BLaER1 treated with 17β-estradiol and CSF1 and Interleukin-3, amounts not matched to agents 10 nM and 100 nM (cell line): ENCODE measurements at regions not wholly inside any gene's neighbourhood (a gene's known extent, or its start where the extent isn't known, plus 50 kb on each side); places are given as distances from the start of the nearest gene placed in this dataset.

Source experiments
- H3K27ac ChIP-seq, 11 experiments: shearing (Covaris generic); formaldehyde crosslinking; 2 replicates each; pipeline ENCODE4 v1.8.1; 2022
- H3K27me3 ChIP-seq, 11 experiments: shearing (Covaris generic); formaldehyde crosslinking; 2 replicates each; pipeline ENCODE4 v1.8.1; 2022
- H3K36me3 ChIP-seq, 11 experiments: shearing (Covaris generic); formaldehyde crosslinking; 2 replicates each; pipeline ENCODE4 v1.8.1; 2022
- H3K4me1 ChIP-seq, 10 experiments: shearing (Covaris generic); formaldehyde crosslinking; 2 replicates each; pipeline ENCODE4 v1.8.1; 2022
- H3K4me2 ChIP-seq, 11 experiments: shearing (Covaris generic); formaldehyde crosslinking; 2 replicates each; pipeline ENCODE4 v1.8.1; 2022
- H3K4me3 ChIP-seq, 10 experiments: shearing (Covaris generic); formaldehyde crosslinking; 2 replicates each; pipeline ENCODE4 v1.8.1; 2022
- H3K9ac ChIP-seq, 11 experiments: shearing (Covaris generic); formaldehyde crosslinking; 2 replicates each; pipeline ENCODE4 v1.8.1; 2022
- H3K9me3 ChIP-seq, 11 experiments: shearing (Covaris generic); formaldehyde crosslinking; replicated peaks in 1 of 11; 2 replicates each; pipeline ENCODE4 v1.8.1; 2022
- H4K20me1 ChIP-seq, 11 experiments: shearing (Covaris generic); formaldehyde crosslinking; 2 replicates each; pipeline ENCODE4 v1.8.1; 2022
- Cebpa-rat ChIP-seq, 11 experiments: shearing (Covaris generic); IDR thresholded peaks; 2 replicates each; pipeline ENCODE4 v1.8.1; 2022

DNA sequence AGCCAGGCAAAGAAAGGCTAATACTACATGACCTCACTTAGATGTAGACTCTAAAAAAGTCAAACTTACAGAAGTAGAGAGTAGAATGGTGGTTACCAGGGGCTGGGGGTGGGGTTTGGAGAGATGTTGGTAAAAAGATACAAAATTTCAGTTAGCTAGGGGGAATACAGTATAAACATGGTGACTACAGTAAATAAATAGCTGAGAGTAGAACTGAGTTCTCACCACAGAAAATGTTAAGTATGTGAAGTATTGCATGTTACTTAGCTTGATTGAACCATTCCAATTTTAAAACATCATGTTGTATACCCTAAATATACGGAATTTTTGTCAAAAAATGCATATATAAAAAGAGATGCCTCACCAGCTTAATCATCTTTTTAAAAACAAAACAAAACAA lies 67.5 kb upstream of the DOCK9 start:
- H3K4me1 ChIP-seq = peaks cover 65 to 88% (median 77%) of the 10 kb centered on the region in 10 experiments
- peaks cover 0 to 11% (median 0%) of the 10 kb centered on the region in 11 experiments; a peak in 7 of 22 replicates for H4K20me1 ChIP-seq
- H3K4me3 ChIP-seq = 0 out of 20 replicates have a peak overlapping the region, but pooled peaks of 1 of the 10 experiments have one; percentile 37
- peak overlapping the region in 10 of 11 experiments; percentile 61 to 88 (median 80); a peak in 19 of 22 replicates for H3K27ac ChIP-seq
- peaks cover 29 to 91% (median 64%) of the 10 kb centered on the region in 11 experiments for H3K27me3 ChIP-seq
- H3K36me3 ChIP-seq = no peaks in the 10 kb centered on the region
- peak overlapping the region; percentile 78 to 91 (median 84) for H3K4me2 ChIP-seq
- peak overlapping the region in 9 of 11 experiments; percentile 49 to 75 (median 63); a peak in 16 of 22 replicates for H3K9ac ChIP-seq
- no peak for TF ChIP-seq Cebpa-rat (IDR thresholded peaks at IDR 0.05)
- H3K9me3 ChIP-seq = no peaks in the 10 kb centered on the region

DNA sequence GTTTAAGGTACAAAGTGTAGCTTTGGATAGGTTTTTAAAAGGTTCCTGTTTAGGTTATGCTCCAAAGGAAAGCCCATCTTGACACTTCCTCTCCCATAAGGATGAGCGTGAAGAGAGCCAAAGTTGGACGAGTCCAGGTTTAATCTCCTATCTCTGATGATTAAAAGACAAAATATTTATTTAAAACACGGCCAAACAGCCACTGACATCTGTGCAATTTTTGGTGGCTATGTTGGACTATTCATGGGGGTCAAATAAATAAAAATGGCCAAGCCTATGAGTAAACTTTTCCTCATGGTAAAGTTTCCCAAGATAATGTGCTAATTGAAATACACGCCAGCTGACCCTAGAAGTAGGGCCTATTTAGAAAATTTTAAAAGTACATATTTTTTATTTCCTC lies 69.0 kb upstream of the DOCK9 start:
- Histone ChIP-seq H3K4me2 (peak overlapping the region; percentile 78 to 91 (median 84)), H3K4me1 (peaks cover 65 to 92% (median 79%) of the 10 kb centered on the region in 10 experiments), H3K9me3 (no peaks in the 10 kb centered on the region), H4K20me1 (peaks cover 0 to 16% (median 0%) of the 10 kb centered on the region in 11 experiments; a peak in 7 of 22 replicates), H3K4me3 (peak overlapping the region in 6 of 10 experiments; percentile 6 to 45 (median 12); a peak in 6 of 20 replicates), H3K9ac (peak overlapping the region in 9 of 11 experiments; percentile 51 to 75 (median 65); a peak in 17 of 22 replicates), H3K27me3 (peaks cover 29 to 91% (median 58%) of the 10 kb centered on the region in 11 experiments), H3K36me3 (no peaks in the 10 kb centered on the region), H3K27ac (peak overlapping the region in 10 of 11 experiments; percentile 45 to 88 (median 80); a peak in 19 of 22 replicates)
- no peak for TF ChIP-seq Cebpa-rat (IDR thresholded peaks at IDR 0.05)

DNA sequence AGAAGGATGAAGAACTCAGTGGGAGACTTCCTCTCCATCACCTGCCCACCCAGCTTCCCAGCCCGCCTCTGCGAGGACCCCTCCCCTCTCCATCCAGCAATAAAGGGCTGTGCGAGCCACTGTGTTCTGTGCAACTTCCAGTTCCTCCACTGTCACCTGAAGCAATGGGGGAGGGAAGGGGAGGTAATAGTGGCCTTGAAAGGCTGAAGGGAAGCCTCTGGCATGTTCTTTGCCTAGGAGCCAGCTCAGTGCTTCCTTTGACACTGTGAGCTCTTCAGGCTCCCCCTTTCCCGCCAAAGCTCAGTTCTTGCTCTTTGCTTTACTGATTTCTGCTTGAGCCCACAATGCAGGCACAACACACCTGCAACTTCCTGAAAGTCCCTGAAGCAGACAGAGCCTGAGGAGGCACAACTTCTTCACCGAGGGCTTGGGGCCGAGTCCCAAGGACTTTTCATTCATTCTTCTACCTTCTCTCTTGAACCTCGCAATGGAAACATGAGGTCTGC lies 73.2 kb upstream of the DOCK9 start:
- H3K36me3 ChIP-seq = no peaks in the 10 kb centered on the region
- H3K9me3 ChIP-seq = no peaks in the 10 kb centered on the region
- peak overlapping the region in 10 of 11 experiments; percentile 4 to 72 (median 42); a peak in 18 of 22 replicates for H3K4me2 ChIP-seq
- no peak overlapping the region for H3K9ac ChIP-seq
- peaks cover 0 to 26% (median 0%) of the 10 kb centered on the region in 11 experiments; a peak in 5 of 22 replicates for H4K20me1 ChIP-seq
- H3K27me3 ChIP-seq = peaks cover 11 to 97% (median 31%) of the 10 kb centered on the region in 11 experiments
- TF ChIP-seq Cebpa-rat (IDR thresholded peaks at IDR 0.05) = no peak
- H3K27ac ChIP-seq = no peak overlapping the region
- H3K4me3 ChIP-seq = no peak overlapping the region
- H3K4me1 ChIP-seq = peaks cover 32 to 70% (median 54%) of the 10 kb centered on the region in 10 experiments

DNA sequence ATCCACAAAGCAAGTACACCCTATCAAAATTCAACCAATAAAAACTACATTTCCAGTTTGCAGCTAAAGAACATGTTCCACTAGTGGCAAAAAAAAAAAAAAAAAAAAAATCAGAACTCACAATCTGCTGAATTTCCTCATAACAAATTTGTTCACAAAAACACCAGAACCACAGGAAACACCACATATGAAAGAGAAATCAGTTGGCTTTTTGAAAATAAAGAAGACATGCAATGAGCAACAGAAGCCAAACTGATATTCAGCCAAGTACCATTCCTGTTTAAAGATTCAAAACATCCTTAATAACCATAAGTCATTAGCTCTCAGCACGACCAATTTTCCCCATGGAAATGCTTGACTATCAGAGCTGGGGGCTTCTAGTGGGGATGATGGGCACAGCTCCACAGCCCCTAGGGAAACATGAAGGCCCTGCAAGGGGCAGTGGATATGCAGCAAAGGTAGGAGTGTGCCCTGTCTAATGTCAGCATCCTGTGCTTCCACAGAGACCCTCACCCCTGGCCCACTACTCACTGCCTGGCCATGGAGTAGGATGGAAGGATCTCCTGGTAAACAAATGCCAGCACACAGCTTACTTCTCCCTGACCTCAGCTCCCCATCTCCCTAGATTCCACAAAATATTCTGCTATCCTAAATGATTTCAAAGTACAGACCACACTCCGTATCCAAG lies 74.0 kb upstream of the DOCK9 start:
- Histone ChIP-seq H3K4me1 (peaks cover 25 to 67% (median 47%) of the 10 kb centered on the region in 10 experiments), H3K9me3 (no peaks in the 10 kb centered on the region), H3K4me3 (no peak overlapping the region), H3K9ac (no peak overlapping the region), H3K4me2 (peak overlapping the region in 10 of 11 experiments; percentile 4 to 72 (median 42); a peak in 15 of 22 replicates), H3K36me3 (no peaks in the 10 kb centered on the region), H3K27ac (no peak overlapping the region; a peak in 1 of 22 replicates), H3K27me3 (peaks cover 11 to 100% (median 31%) of the 10 kb centered on the region in 11 experiments), H4K20me1 (peaks cover 0 to 31% (median 0%) of the 10 kb centered on the region in 11 experiments; a peak in 3 of 22 replicates)
- no peak for TF ChIP-seq Cebpa-rat (IDR thresholded peaks at IDR 0.05)

- Histone ChIP-seq H3K9ac (no peak overlapping the region), H3K9me3 (no peaks in the 10 kb centered on the region), H3K4me2 (no peak overlapping the region; a peak in 1 of 22 replicates), H4K20me1 (peaks cover 0 to 40% (median 0%) of the 10 kb centered on the region in 11 experiments; a peak in 3 of 22 replicates), H3K36me3 (no peaks in the 10 kb centered on the region), H3K4me3 (no peak overlapping the region), H3K27me3 (peaks cover 0 to 95% (median 14%) of the 10 kb centered on the region in 11 experiments; a peak in 18 of 22 replicates), H3K4me1 (peaks cover 20 to 55% (median 36%) of the 10 kb centered on the region in 10 experiments), H3K27ac (no peak overlapping the region)
- no peak for TF ChIP-seq Cebpa-rat (IDR thresholded peaks at IDR 0.05)
These were observed 75.9 kb upstream of the DOCK9 start for GRCh38 chr13:99053636-99054233.

GRCh38 chr13:99055281-99055680 lies 77.4 kb upstream of the DOCK9 start:
- H3K4me2 ChIP-seq = peak overlapping the region; percentile 37 to 78 (median 60)
- H3K27ac ChIP-seq = no peak overlapping the region
- H3K9ac ChIP-seq = no peak overlapping the region
- peaks cover 0 to 45% (median 0%) of the 10 kb centered on the region in 11 experiments; a peak in 3 of 22 replicates for H4K20me1 ChIP-seq
- peaks cover 20 to 45% (median 31%) of the 10 kb centered on the region in 10 experiments for H3K4me1 ChIP-seq
- no peak overlapping the region for H3K4me3 ChIP-seq
- H3K36me3 ChIP-seq = no peaks in the 10 kb centered on the region
- H3K9me3 ChIP-seq = no peaks in the 10 kb centered on the region
- peaks cover 0 to 89% (median 5%) of the 10 kb centered on the region in 11 experiments; a peak in 11 of 22 replicates for H3K27me3 ChIP-seq
- TF ChIP-seq Cebpa-rat (IDR thresholded peaks at IDR 0.05) = no peak

GRCh38 chr13:99055735-99056134 lies 77.9 kb upstream of the DOCK9 start:
- no peak for TF ChIP-seq Cebpa-rat (IDR thresholded peaks at IDR 0.05)
- H3K9me3 ChIP-seq = no peaks in the 10 kb centered on the region
- peaks cover 20 to 41% (median 27%) of the 10 kb centered on the region in 10 experiments for H3K4me1 ChIP-seq
- peak overlapping the region in 7 of 11 experiments; percentile 40 to 78 (median 65); a peak in 13 of 22 replicates for H3K4me2 ChIP-seq
- peaks cover 0 to 43% (median 0%) of the 10 kb centered on the region in 11 experiments; a peak in 3 of 22 replicates for H4K20me1 ChIP-seq
- peaks cover 0 to 89% (median 5%) of the 10 kb centered on the region in 11 experiments; a peak in 11 of 22 replicates for H3K27me3 ChIP-seq
- H3K4me3 ChIP-seq = no peak overlapping the region
- H3K27ac ChIP-seq = no peak overlapping the region
- H3K9ac ChIP-seq = no peak overlapping the region
- no peaks in the 10 kb centered on the region for H3K36me3 ChIP-seq

- TF ChIP-seq Cebpa-rat (IDR thresholded peaks at IDR 0.05) = no peak
- Histone ChIP-seq H4K20me1 (peaks cover 0 to 36% (median 0%) of the 10 kb centered on the region in 11 experiments; a peak in 2 of 22 replicates), H3K4me3 (no peak overlapping the region), H3K4me2 (no peak overlapping the region), H3K27me3 (peaks cover 0 to 89% (median 0%) of the 10 kb centered on the region in 11 experiments; a peak in 10 of 22 replicates), H3K36me3 (no peaks in the 10 kb centered on the region), H3K4me1 (peaks cover 12 to 33% (median 20%) of the 10 kb centered on the region in 10 experiments), H3K9me3 (no peaks in the 10 kb centered on the region; a peak in 1 of 22 replicates), H3K27ac (no peak overlapping the region), H3K9ac (no peak overlapping the region)
These were observed 78.6 kb upstream of the DOCK9 start for GRCh38 chr13:99056381-99057014.
